B cell (primary cell): ENCODE measurements at regions not wholly inside any gene's neighbourhood (a gene's known extent, or its start where the extent isn't known, plus 50 kb on each side); places are given as distances from the start of the nearest gene placed in this dataset.

Experiments used
- ATAC-seq: fragments of 200-7000 bp; cut with Tn5 transposase; one replicate; pipeline ENCODE4 v1.10.0; 2021; ENCODE audit warnings: low read depth, mild to moderate bottlenecking, moderate number of reproducible peaks, moderate library complexity
- CTCF ChIA-PET: fragments of 350-600 bp; sonication (Branson Sonifier 250); formaldehyde crosslinking; loops from one replicate; lab custom pipeline; 2021; ENCODE audit warnings: antibody characterized with exemption, inconsistent platforms; lab: Charles Lee
- POLR2A ChIA-PET: fragments of 350-600 bp; sonication (Branson Sonifier 250); formaldehyde crosslinking; loops from one replicate; lab custom pipeline; 2021; ENCODE audit warnings: antibody characterized with exemption; lab: Charles Lee
- DNase-seq: peaks from one replicate; pipeline ENCODE4 v3.0.0; 2013
- H2AFZ ChIP-seq: 2 replicates; pipeline ENCODE4 v1.6.1; 2012; ENCODE audit warnings: mild to moderate bottlenecking, low read depth, low read length; ENCODE audit not compliant: insufficient read depth, poor library complexity, severe bottlenecking
- H3K27ac ChIP-seq, 2 donors: 1 replicate in 1 of 2; 2 replicates in 1 of 2; pipeline ENCODE4 v1.5.1; 2012 to 2013; ENCODE audit warnings: low read length in 2 of 2, mild to moderate bottlenecking in 2 of 2, moderate library complexity in 1 of 2
- H3K27me3 ChIP-seq, 4 experiments: fragments of 200-600 bp in 1 of 4; sonication (generic) in 1 of 4; replicated peaks in 1 of 4; 1 replicate in 2 of 4; 2 replicates in 2 of 4; pipeline versions ENCODE4 v1.6.1 to v1.7.0; 2013 to 2016; ENCODE audit warnings: low read length in 3 of 4, mild to moderate bottlenecking in 2 of 4, mixed read lengths in 1 of 4, moderate library complexity in 1 of 4; ENCODE audit not compliant: insufficient read depth in 4 of 4, control insufficient read depth in 3 of 4; ENCODE audit errors: control extremely low read depth in 1 of 4
- H3K36me3 ChIP-seq, 2 experiments: replicated peaks in 1 of 2; 1 replicate in 1 of 2; 2 replicates in 1 of 2; pipeline versions ENCODE4 v1.6.1 to v1.7.1; 2013; ENCODE audit warnings: low read length in 1 of 2; ENCODE audit not compliant: insufficient read depth in 2 of 2, control insufficient read depth in 1 of 2; ENCODE audit errors: control extremely low read depth in 1 of 2, extremely low read depth in 1 of 2
- H3K4me1 ChIP-seq, 2 donors: fragments of 200-600 bp in 1 of 2; sonication (generic) in 1 of 2; 1 replicate in 1 of 2; 2 replicates in 1 of 2; pipeline versions ENCODE4 v1.5.1 to v1.6.1; 2013 to 2017; ENCODE audit warnings: low read length in 2 of 2; ENCODE audit not compliant: control insufficient read depth in 2 of 2, insufficient read depth in 2 of 2
- H3K4me2 ChIP-seq: replicated peaks from 2 replicates; pipeline ENCODE3; 2012; ENCODE audit warnings: mild to moderate bottlenecking, low read depth, low read length; ENCODE audit not compliant: poor library complexity, severe bottlenecking
- H3K4me3 ChIP-seq, 5 experiments: fragments of 200-600 bp in 1 of 5; sonication (generic) in 1 of 5; 1 replicate in 3 of 5; 2 replicates in 2 of 5; pipeline versions ENCODE4 v1.5.1 to v1.7.0; 2011 to 2016; ENCODE audit warnings: low read length in 4 of 5, mild to moderate bottlenecking in 4 of 5, low read depth in 2 of 5, control low read depth in 1 of 5, moderate library complexity in 1 of 5; ENCODE audit not compliant: insufficient read depth in 1 of 5; ENCODE audit errors: control extremely low read depth in 1 of 5, extremely low read depth in 1 of 5
- H3K79me2 ChIP-seq: fragments of 200-600 bp; sonication (generic); one replicate; pipeline ENCODE4 v1.6.0; 2016; ENCODE audit warnings: low read length; ENCODE audit not compliant: control insufficient read depth, insufficient read depth
- H3K9ac ChIP-seq: fragments of 200-600 bp; sonication (generic); 2 replicates; pipeline ENCODE4 v1.6.1; 2017; ENCODE audit warnings: mild to moderate bottlenecking, low read length, moderate library complexity
- H3K9me3 ChIP-seq, 3 donors: one replicate each; pipeline versions ENCODE4 v1.6.1 to v1.7.1; 2013; ENCODE audit warnings: low read length in 2 of 3; ENCODE audit not compliant: control insufficient read depth in 2 of 3, insufficient read depth in 1 of 3; ENCODE audit errors: control extremely low read depth in 1 of 3
- H4K20me1 ChIP-seq: 2 replicates; pipeline ENCODE4 v1.6.0; 2012; ENCODE audit warnings: mild to moderate bottlenecking, low read length; ENCODE audit not compliant: insufficient read depth, control insufficient read depth, poor library complexity, severe bottlenecking
- H3K27ac Mint-ChIP-seq: one replicate; pipeline ENCODE4 v1.8.0; 2021; ENCODE audit warnings: mixed read lengths
- H3K27me3 Mint-ChIP-seq: one replicate; pipeline ENCODE4 v1.8.0; 2021; ENCODE audit warnings: mixed read lengths
- H3K4me1 Mint-ChIP-seq: one replicate; pipeline ENCODE4 v1.8.0; 2021; ENCODE audit warnings: mixed read lengths
- H3K4me3 Mint-ChIP-seq: one replicate; pipeline ENCODE4 v1.8.0; 2021; ENCODE audit warnings: mixed read lengths
- H3K9me3 Mint-ChIP-seq: one replicate; pipeline ENCODE4 v1.8.0; 2022; ENCODE audit warnings: mixed read lengths; ENCODE audit not compliant: insufficient read depth
- CTCF ChIP-seq: fragments of 200-600 bp; IDR thresholded peaks from one replicate; pipeline ENCODE4 v1.8.0; 2022; ENCODE audit warnings: antibody characterized with exemption, mild to moderate bottlenecking
- EZH2 ChIP-seq: IDR thresholded peaks from 2 replicates; pipeline ENCODE4 v1.6.1; 2012; ENCODE audit warnings: borderline replicate concordance, low read depth, mild to moderate bottlenecking, moderate library complexity, low read length; ENCODE audit not compliant: insufficient read depth, poor library complexity, severe bottlenecking
- WGBS: methylation state at CpG from one replicate; pipeline ENCODE4 v1.1.5; 2013; ENCODE audit warnings: missing lambda C conversion rate; ENCODE audit not compliant: insufficient coverage; 5-methylcytosine and 5-hydroxymethylcytosine counted together
- intact Hi-C: fragments of 100-400 bp; cut with micrococcal nuclease; formaldehyde crosslinking; loops from one replicate; pipeline ENCODE4 v1.10.0; 2022

- ChIA-PET CTCF (no interaction called here), POLR2A (no interaction called here)
- no peak overlapping the region for H3K27ac ChIP-seq
- no peak overlapping the region for H2AFZ ChIP-seq
- H3K4me3 ChIP-seq: no peak overlapping the region
- ATAC-seq (no peak), DNase-seq (no peak)
- no peaks in the 10 kb centered on the region for H3K36me3 ChIP-seq
- H3K4me1 ChIP-seq: no peaks in the 10 kb centered on the region
- intact Hi-C loops: no loop called here
- no peak for TF ChIP-seq CTCF
- TF ChIP-seq EZH2: no peak
- no peaks in the 10 kb centered on the region for H3K9me3 Mint-ChIP-seq
- H3K9me3 ChIP-seq: peaks cover 0 to 12% (median 0%) of the 10 kb centered on the region in 3 donors
- peaks cover 11% of the 10 kb centered on the region for H3K27me3 Mint-ChIP-seq
- WGBS: 5% methylated on average over 28 of the region's 30 CpGs
- H3K79me2 ChIP-seq: no peaks in the 10 kb centered on the region
- peak overlapping the region; percentile 43 for H3K4me3 Mint-ChIP-seq
- peaks cover 0 to 3% (median 0%) of the 10 kb centered on the region in 4 experiments for H3K27me3 ChIP-seq
- no peaks in the 10 kb centered on the region for H4K20me1 ChIP-seq
- no peak overlapping the region for H3K4me2 ChIP-seq
- H3K27ac Mint-ChIP-seq: no peak overlapping the region
- H3K9ac ChIP-seq: no peak overlapping the region
- peaks cover 3% of the 10 kb centered on the region for H3K4me1 Mint-ChIP-seq
Measured at GRCh38 chr18:22324191-22325131, 93.3 kb downstream of the CTAGE1 start.

GRCh38 chr18:22322243-22322691 lies 95.4 kb downstream of the CTAGE1 start:
- Histone ChIP-seq H3K9ac (no peak overlapping the region), H3K4me2 (no peak overlapping the region), H3K9me3 (peaks cover 0 to 5% (median 0%) of the 10 kb centered on the region in 3 donors), H2AFZ (no peak overlapping the region), H3K27ac (no peak overlapping the region), H3K79me2 (no peaks in the 10 kb centered on the region), H4K20me1 (no peaks in the 10 kb centered on the region), H3K27me3 (peaks cover 0 to 3% (median 0%) of the 10 kb centered on the region in 4 experiments), H3K4me1 (no peaks in the 10 kb centered on the region), H3K4me3 (no peak overlapping the region), H3K36me3 (no peaks in the 10 kb centered on the region)
- Mint-ChIP-seq H3K4me1 (peaks cover 3% of the 10 kb centered on the region), H3K4me3 (no peak overlapping the region), H3K27ac (no peak overlapping the region), H3K9me3 (no peaks in the 10 kb centered on the region), H3K27me3 (peaks cover 4% of the 10 kb centered on the region)
- POLR2A ChIA-PET: no interaction called here
- DNase-seq (no peak), ATAC-seq (no peak)
- WGBS: 96% methylated on average over 5 of the region's 7 CpGs
- intact Hi-C loops: no loop called here
- TF ChIP-seq EZH2: no peak
- TF ChIP-seq CTCF: no peak
- CTCF ChIA-PET: no interaction called here
